ENCODE measurements at regions not wholly inside any gene's neighbourhood (a gene's known extent, or its start where the extent isn't known, plus 50 kb on each side); places are given as distances from the start of the nearest gene placed in this dataset.

DNA sequence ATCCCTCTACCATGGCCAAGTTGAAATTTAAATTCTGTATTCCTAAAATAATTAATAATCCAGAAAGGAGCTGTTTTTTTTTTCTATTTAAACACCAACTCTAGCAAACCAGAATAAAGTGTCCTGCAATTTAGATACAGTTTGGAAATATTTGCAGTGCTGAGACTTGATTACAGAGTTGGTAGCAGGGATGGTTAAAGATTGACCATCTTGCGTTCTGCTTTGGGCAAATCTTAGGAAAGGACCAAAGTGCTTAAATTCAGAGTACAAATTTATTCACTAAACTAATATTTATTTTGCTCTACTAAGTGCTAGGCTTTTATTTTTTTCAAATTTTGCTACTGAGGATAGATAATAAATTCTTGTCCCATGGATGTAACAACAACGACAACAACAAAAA, 180.2 kb upstream of the AADAT start:
- DNase-seq (ENCODE audit: low spot score): no peak
- Histone ChIP-seq H3K4me1 (ENCODE audit: insufficient read depth) (no peaks in the 10 kb centered on the region), H3K27me3 (ENCODE audit: insufficient read depth) (no peaks in the 10 kb centered on the region), H3K9me2 (ENCODE audit: insufficient read depth) (no peaks in the 10 kb centered on the region; the same call in 1 of the 2 replicates), H3K27ac (ENCODE audit: low read depth) (no peak overlapping the region), H4K20me1 (replicated peaks; ENCODE audit: insufficient read depth) (no peaks in the 10 kb centered on the region), H3K79me2 (replicated peaks; ENCODE audit: insufficient read depth) (no peaks in the 10 kb centered on the region), H3K4me3 (no peak overlapping the region), H3K36me3 (ENCODE audit: insufficient read depth) (no peaks in the 10 kb centered on the region), H2AFZ (no peak overlapping the region), H3F3A (replicated peaks; ENCODE audit: low read depth) (no peaks in the 10 kb centered on the region), H3K4me2 (no peak overlapping the region)
- H3K27me3 Mint-ChIP-seq (ENCODE audit: insufficient read depth, low read depth, poor library complexity): no peaks in the 10 kb centered on the region
- peaks cover 30% of the 10 kb centered on the region for H3K9me3 Mint-ChIP-seq
- no peaks in the 10 kb centered on the region for H3K4me1 Mint-ChIP-seq
- H3K36me3 Mint-ChIP-seq (ENCODE audit: low read depth): peaks cover 19% of the 10 kb centered on the region
- TF ChIP-seq ZNF114 (CRISPR knock-in tag; IDR thresholded peaks at IDR 0.05) (no peak), EZH2phosphoT487 (IDR thresholded peaks at IDR 0.05; ENCODE audit: unreplicated experiment) (no peak), JUNB (IDR thresholded peaks at IDR 0.05; ENCODE audit: unreplicated experiment) (no peak), CREB1 (CRISPR knock-in tag; IDR thresholded peaks at IDR 0.05; ENCODE audit: low read depth) (no peak), EZH2 (IDR thresholded peaks at IDR 0.05; ENCODE audit: low read depth, unreplicated experiment) (no peak), NANOG (IDR thresholded peaks at IDR 0.05; ENCODE audit: borderline replicate concordance) (no peak), POLR2AphosphoS5 (IDR thresholded peaks at IDR 0.05; ENCODE audit: low read depth) (no peak), STAT1 (IDR thresholded peaks at IDR 0.05; ENCODE audit: unreplicated experiment) (no peak), ZNF331 (CRISPR knock-in tag; IDR thresholded peaks at IDR 0.05; ENCODE audit: low read depth) (no peak)
- TF ChIP-seq, protein P1, sequence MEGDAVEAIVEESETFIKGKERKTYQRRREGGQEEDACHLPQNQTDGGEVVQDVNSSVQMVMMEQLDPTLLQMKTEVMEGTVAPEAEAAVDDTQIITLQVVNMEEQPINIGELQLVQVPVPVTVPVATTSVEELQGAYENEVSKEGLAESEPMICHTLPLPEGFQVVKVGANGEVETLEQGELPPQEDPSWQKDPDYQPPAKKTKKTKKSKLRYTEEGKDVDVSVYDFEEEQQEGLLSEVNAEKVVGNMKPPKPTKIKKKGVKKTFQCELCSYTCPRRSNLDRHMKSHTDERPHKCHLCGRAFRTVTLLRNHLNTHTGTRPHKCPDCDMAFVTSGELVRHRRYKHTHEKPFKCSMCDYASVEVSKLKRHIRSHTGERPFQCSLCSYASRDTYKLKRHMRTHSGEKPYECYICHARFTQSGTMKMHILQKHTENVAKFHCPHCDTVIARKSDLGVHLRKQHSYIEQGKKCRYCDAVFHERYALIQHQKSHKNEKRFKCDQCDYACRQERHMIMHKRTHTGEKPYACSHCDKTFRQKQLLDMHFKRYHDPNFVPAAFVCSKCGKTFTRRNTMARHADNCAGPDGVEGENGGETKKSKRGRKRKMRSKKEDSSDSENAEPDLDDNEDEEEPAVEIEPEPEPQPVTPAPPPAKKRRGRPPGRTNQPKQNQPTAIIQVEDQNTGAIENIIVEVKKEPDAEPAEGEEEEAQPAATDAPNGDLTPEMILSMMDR (conservative IDR thresholded peaks at IDR 0.05; ENCODE audit: low read depth in 2 of 2): no peak
- TF ChIP-seq, protein P2, sequence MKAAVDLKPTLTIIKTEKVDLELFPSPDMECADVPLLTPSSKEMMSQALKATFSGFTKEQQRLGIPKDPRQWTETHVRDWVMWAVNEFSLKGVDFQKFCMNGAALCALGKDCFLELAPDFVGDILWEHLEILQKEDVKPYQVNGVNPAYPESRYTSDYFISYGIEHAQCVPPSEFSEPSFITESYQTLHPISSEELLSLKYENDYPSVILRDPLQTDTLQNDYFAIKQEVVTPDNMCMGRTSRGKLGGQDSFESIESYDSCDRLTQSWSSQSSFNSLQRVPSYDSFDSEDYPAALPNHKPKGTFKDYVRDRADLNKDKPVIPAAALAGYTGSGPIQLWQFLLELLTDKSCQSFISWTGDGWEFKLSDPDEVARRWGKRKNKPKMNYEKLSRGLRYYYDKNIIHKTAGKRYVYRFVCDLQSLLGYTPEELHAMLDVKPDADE (IDR thresholded peaks at IDR 0.05): no peak
- TF ChIP-seq, protein P3, sequence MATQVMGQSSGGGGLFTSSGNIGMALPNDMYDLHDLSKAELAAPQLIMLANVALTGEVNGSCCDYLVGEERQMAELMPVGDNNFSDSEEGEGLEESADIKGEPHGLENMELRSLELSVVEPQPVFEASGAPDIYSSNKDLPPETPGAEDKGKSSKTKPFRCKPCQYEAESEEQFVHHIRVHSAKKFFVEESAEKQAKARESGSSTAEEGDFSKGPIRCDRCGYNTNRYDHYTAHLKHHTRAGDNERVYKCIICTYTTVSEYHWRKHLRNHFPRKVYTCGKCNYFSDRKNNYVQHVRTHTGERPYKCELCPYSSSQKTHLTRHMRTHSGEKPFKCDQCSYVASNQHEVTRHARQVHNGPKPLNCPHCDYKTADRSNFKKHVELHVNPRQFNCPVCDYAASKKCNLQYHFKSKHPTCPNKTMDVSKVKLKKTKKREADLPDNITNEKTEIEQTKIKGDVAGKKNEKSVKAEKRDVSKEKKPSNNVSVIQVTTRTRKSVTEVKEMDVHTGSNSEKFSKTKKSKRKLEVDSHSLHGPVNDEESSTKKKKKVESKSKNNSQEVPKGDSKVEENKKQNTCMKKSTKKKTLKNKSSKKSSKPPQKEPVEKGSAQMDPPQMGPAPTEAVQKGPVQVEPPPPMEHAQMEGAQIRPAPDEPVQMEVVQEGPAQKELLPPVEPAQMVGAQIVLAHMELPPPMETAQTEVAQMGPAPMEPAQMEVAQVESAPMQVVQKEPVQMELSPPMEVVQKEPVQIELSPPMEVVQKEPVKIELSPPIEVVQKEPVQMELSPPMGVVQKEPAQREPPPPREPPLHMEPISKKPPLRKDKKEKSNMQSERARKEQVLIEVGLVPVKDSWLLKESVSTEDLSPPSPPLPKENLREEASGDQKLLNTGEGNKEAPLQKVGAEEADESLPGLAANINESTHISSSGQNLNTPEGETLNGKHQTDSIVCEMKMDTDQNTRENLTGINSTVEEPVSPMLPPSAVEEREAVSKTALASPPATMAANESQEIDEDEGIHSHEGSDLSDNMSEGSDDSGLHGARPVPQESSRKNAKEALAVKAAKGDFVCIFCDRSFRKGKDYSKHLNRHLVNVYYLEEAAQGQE (IDR thresholded peaks at IDR 0.05; ENCODE audit: unreplicated experiment): no peak
- TF ChIP-seq, protein P4, sequence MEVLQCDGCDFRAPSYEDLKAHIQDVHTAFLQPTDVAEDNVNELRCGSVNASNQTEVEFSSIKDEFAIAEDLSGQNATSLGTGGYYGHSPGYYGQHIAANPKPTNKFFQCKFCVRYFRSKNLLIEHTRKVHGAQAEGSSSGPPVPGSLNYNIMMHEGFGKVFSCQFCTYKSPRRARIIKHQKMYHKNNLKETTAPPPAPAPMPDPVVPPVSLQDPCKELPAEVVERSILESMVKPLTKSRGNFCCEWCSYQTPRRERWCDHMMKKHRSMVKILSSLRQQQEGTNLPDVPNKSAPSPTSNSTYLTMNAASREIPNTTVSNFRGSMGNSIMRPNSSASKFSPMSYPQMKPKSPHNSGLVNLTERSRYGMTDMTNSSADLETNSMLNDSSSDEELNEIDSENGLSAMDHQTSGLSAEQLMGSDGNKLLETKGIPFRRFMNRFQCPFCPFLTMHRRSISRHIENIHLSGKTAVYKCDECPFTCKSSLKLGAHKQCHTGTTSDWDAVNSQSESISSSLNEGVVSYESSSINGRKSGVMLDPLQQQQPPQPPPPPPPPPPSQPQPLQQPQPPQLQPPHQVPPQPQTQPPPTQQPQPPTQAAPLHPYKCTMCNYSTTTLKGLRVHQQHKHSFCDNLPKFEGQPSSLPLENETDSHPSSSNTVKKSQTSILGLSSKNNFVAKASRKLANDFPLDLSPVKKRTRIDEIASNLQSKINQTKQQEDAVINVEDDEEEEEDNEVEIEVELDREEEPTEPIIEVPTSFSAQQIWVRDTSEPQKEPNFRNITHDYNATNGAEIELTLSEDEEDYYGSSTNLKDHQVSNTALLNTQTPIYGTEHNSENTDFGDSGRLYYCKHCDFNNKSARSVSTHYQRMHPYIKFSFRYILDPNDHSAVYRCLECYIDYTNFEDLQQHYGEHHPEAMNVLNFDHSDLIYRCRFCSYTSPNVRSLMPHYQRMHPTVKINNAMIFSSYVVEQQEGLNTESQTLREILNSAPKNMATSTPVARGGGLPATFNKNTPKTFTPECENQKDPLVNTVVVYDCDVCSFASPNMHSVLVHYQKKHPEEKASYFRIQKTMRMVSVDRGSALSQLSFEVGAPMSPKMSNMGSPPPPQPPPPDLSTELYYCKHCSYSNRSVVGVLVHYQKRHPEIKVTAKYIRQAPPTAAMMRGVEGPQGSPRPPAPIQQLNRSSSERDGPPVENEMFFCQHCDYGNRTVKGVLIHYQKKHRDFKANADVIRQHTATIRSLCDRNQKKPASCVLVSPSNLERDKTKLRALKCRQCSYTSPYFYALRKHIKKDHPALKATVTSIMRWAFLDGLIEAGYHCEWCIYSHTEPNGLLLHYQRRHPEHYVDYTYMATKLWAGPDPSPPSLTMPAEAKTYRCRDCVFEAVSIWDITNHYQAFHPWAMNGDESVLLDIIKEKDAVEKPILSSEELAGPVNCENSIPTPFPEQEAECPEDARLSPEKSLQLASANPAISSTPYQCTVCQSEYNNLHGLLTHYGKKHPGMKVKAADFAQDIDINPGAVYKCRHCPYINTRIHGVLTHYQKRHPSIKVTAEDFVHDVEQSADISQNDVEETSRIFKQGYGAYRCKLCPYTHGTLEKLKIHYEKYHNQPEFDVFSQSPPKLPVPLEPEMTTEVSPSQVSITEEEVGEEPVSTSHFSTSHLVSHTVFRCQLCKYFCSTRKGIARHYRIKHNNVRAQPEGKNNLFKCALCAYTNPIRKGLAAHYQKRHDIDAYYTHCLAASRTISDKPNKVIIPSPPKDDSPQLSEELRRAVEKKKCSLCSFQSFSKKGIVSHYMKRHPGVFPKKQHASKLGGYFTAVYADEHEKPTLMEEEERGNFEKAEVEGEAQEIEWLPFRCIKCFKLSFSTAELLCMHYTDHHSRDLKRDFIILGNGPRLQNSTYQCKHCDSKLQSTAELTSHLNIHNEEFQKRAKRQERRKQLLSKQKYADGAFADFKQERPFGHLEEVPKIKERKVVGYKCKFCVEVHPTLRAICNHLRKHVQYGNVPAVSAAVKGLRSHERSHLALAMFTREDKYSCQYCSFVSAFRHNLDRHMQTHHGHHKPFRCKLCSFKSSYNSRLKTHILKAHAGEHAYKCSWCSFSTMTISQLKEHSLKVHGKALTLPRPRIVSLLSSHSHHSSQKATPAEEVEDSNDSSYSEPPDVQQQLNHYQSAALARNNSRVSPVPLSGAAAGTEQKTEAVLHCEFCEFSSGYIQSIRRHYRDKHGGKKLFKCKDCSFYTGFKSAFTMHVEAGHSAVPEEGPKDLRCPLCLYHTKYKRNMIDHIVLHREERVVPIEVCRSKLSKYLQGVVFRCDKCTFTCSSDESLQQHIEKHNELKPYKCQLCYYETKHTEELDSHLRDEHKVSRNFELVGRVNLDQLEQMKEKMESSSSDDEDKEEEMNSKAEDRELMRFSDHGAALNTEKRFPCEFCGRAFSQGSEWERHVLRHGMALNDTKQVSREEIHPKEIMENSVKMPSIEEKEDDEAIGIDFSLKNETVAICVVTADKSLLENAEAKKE (CRISPR knock-in tag; IDR thresholded peaks at IDR 0.05): no peak
- H3K4me3 Mint-ChIP-seq: no peak overlapping the region
- H3K27ac Mint-ChIP-seq: no peak overlapping the region
- ATAC-seq: no peak

Measured in GM23338 (cell line).